ENCODE measurements at regions not wholly inside any gene's neighbourhood (a gene's known extent, or its start where the extent isn't known, plus 50 kb on each side); places are given as distances from the start of the nearest gene placed in this dataset.

DNA sequence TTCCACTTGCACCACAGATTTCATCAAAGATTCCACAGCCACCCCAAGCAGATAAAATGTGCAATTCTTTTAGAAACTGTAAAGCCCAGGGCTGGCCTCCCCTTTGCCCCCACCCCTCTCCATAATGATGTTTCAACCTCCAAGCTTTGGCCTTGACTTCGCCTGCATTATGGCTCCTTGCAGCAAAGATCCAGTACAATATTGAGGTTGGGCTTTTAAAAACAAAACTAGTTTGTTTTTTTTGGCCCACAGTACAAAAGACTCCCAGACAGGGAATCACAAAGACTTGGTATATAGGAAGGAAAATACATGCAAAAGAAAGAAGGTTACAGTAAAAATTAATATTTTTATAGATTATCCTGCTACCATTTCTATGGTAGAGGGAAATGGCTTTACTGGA, 356.5 kb upstream of the PTBP2 start:
- intact Hi-C loops (cut with DNase I) = no loop called here
- no peak for TF ChIP-seq CTCF (IDR thresholded peaks at IDR 0.05)
- no peak for TF ChIP-seq POLR2A (IDR thresholded peaks at IDR 0.05; ENCODE audit: low read depth)
- no peak for TF ChIP-seq POLR2AphosphoS5 (IDR thresholded peaks at IDR 0.05)
- TF ChIP-seq EP300 (IDR thresholded peaks at IDR 0.05) = no peak
- Histone ChIP-seq H3K4me3 (no peak overlapping the region), H3K4me1 (peaks cover 0 to 9% (median 0%) of the 10 kb centered on the region in 4 donors), H3K36me3 (no peaks in the 10 kb centered on the region), H3K27me3 (no peaks in the 10 kb centered on the region), H3K27ac (replicated peaks in 1 of 4) (no peak overlapping the region), H3K9me3 (no peaks in the 10 kb centered on the region)
- no peak for DNase-seq (ENCODE audit: extremely low spot score)
- WGBS = 38% methylated on average over 1 of the region's 1 CpG

DNA sequence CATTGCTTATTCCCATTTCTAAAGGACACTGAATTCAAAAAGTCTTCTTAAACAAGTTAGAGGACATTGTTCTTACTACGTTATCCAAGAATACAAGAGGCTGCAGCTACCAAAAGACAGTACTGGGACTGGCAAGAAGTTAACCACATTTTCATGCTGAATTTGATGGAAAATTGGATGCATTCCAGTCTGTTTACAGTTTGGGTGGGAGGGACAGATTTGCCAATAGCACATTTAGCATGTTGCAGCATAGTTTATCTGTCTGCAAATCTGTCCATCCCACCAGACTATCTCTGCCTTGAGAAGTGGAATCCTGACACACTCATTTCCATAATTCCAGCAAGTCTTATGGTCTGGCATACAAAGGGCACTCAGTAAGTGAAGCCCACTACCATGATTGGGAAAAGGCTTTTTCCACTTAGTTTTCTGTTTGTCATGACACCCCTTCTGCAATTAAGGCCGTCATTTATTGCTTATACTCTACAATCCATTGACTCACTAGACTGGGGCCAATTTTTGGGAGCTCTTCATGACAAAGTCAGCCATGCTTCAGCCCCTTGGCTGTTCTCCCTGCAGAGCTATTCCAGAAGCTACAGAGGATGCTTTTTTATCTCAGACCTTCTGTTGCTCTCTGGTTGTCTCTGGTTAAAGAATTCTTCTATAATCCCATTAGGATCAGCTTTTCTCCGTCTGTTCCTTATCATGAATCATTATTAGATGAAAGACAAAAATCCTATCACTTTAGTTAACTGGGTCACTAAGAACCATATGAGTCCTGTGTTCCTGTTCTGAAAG, 355.8 kb upstream of the PTBP2 start:
- intact Hi-C loops (cut with DNase I) = no loop called here

GRCh38 chr1:96366516-96366915, 355.1 kb upstream of the PTBP2 start:
- no peak for TF ChIP-seq POLR2A (IDR thresholded peaks at IDR 0.05; ENCODE audit: low read depth)
- no peak for TF ChIP-seq EP300 (IDR thresholded peaks at IDR 0.05)
- no peak for TF ChIP-seq POLR2AphosphoS5 (IDR thresholded peaks at IDR 0.05)
- TF ChIP-seq CTCF (IDR thresholded peaks at IDR 0.05) = no peak
- WGBS = 100% methylated on average over 2 of the region's 2 CpGs
- no peak overlapping the region for H3K4me3 ChIP-seq
- no peaks in the 10 kb centered on the region for H3K36me3 ChIP-seq
- H3K4me1 ChIP-seq = peaks cover 0 to 9% (median 0%) of the 10 kb centered on the region in 4 donors
- H3K27ac ChIP-seq (replicated peaks in 1 of 4) = no peak overlapping the region
- no peaks in the 10 kb centered on the region for H3K9me3 ChIP-seq
- DNase-seq (ENCODE audit: extremely low spot score) = no peak
- intact Hi-C loops (cut with DNase I) = no loop called here
- no peaks in the 10 kb centered on the region for H3K27me3 ChIP-seq

More for the DNA sequence above, 355.8 kb upstream of the PTBP2 start:
- 76% methylated on average over 3 of the region's 3 CpGs for WGBS
- H3K27me3 ChIP-seq = no peaks in the 10 kb centered on the region
- no peaks in the 10 kb centered on the region for H3K36me3 ChIP-seq
- peaks cover 0 to 9% (median 0%) of the 10 kb centered on the region in 4 donors for H3K4me1 ChIP-seq
- no peak overlapping the region for H3K4me3 ChIP-seq
- TF ChIP-seq POLR2AphosphoS5 (IDR thresholded peaks at IDR 0.05) (no peak), EP300 (IDR thresholded peaks at IDR 0.05) (no peak), POLR2A (IDR thresholded peaks at IDR 0.05; ENCODE audit: low read depth) (no peak), CTCF (IDR thresholded peaks at IDR 0.05) (no peak)
- H3K9me3 ChIP-seq = no peaks in the 10 kb centered on the region
- no peak for DNase-seq (ENCODE audit: extremely low spot score)
- no peak overlapping the region for H3K27ac ChIP-seq (replicated peaks in 1 of 4)

- Histone ChIP-seq H3K4me3 (no peak overlapping the region), H3K9me3 (no peaks in the 10 kb centered on the region), H3K36me3 (no peaks in the 10 kb centered on the region), H3K27me3 (no peaks in the 10 kb centered on the region), H3K27ac (replicated peaks in 1 of 4) (no peak overlapping the region), H3K4me1 (peaks cover 0 to 9% (median 0%) of the 10 kb centered on the region in 4 donors)
- DNase-seq (ENCODE audit: extremely low spot score) = no peak
- intact Hi-C loops (cut with DNase I) = no loop called here
- WGBS = 82% methylated on average over 2 of the region's 2 CpGs
- TF ChIP-seq POLR2A (IDR thresholded peaks at IDR 0.05; ENCODE audit: low read depth) (no peak), CTCF (IDR thresholded peaks at IDR 0.05) (no peak), POLR2AphosphoS5 (IDR thresholded peaks at IDR 0.05) (no peak), EP300 (IDR thresholded peaks at IDR 0.05) (no peak)
Measured at GRCh38 chr1:96367791-96368190, 353.8 kb upstream of the PTBP2 start.
